ENCODE measurements at regions not wholly inside any gene's neighbourhood (a gene's known extent, or its start where the extent isn't known, plus 50 kb on each side); places are given as distances from the start of the nearest gene placed in this dataset.
A peak's percentile ranks its signal among the peaks of the same experiment; 100 is the strongest.
"Not testable (repeated sequence)": the region's sequence is repeated elsewhere in the genome, so short reads cannot be mapped to it uniquely, and the experiment has no call there.

DNA sequence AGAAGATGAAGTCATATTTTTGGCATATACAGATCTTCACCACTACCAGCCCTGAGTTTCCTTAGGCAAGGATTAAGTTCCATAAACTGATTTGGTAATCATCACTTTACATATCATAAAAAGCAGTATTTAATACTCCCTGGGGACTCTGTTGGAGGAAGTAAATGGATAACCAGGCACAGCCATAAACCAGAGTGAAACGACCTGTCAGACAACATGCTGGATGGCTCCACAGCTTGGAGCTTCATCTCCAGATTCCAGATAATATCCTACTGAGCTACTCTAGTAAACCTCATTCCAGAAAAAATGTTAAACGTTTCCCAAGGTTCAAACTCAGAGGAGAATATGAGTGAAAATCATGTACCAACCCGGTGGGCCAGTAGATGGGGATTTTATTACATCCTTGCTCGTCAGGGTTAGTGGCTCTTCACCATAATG lies 109.2 kb downstream of the BASP1 start:
- DNase-seq (ENCODE audit: low read depth), result no peak

DNA sequence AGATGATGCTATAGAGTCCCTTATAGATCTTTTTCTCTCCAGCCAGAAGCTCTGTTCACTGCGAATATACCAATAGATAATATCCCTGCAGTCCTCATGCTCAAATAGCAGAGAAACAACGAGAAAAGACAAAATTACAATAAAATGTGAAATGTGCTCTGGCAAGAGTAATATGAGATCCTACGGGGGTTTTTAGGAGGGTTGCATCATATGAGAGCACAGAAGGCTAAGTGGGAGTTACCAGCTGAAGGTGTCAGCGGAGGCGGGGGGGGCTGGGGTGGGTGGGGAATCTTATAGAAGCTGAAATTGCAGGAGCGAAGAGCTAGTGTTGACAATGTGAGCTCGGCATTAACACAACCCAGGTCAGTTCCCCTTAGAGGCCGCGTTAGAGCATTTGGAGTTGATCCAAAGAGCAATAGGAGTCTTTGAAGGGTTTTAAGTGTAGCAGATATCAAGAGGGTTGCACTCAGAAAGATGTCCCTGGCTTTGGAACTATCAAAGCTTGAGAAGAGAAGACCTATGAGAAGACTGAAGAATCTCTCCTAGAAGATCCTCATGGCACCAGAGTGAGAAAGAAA lies 109.7 kb downstream of the BASP1 start:
- DNase-seq (ENCODE audit: low read depth), result no peak

DNA sequence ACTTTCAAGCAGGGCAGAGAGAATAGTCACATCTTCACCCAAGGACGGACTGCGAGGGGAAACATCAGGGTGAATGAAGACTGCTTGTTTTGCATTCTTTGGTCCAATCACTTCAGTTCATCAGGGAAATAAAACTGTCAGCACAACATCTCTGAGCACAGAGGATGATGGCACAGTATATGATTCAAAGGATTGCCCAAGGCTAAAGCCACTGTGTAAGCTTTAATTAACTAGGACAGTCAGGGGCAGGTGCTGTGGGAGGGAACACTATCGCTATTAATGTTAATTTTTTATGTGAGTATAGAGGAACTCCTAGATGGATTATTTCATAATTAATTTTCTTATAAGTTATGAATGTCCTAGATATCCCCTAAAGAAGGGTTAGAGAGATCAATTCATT lies 112.1 kb downstream of the BASP1 start:
- no peak for DNase-seq (ENCODE audit: low read depth)

DNA sequence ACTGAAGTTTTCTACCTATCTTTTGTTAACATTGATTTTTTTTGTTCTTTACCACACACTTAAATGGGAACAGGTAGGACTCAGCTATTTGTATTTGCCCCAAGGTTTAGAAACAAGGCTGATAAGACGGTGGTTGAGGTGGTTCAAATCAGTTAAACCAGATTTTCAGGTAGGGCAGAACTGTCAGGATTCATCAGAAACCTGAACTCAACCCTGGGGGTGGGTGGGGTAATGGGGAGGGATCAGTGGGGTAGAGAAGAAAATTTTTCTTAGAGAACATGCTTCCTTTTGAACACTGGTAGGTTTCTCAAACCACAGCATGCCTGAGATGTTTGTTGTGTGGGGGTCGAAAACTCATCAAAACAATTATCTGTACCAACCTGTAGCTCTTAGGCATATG lies 113.0 kb downstream of the BASP1 start:
- no peak for DNase-seq (ENCODE audit: low read depth)

DNA sequence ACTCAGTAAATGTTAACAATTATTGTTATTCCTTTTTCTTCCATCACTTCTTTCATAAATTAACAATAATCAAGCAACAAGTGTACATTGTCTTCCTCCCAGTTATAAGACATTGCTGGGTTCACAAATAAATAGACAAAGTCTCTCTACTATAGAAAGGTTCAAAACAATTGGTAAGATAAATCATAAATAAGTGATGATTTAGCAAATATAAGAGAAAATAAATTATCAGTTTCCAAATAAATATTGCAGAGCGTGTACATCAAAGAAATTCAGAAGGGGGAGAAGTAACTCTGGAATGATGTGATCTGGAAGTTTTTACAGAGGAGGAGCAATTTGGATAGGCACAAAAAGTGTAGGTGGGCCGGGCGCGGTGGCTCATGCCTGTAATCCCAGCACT lies 114.2 kb downstream of the BASP1 start:
- DNase-seq (ENCODE audit: low read depth), result no peak

DNA sequence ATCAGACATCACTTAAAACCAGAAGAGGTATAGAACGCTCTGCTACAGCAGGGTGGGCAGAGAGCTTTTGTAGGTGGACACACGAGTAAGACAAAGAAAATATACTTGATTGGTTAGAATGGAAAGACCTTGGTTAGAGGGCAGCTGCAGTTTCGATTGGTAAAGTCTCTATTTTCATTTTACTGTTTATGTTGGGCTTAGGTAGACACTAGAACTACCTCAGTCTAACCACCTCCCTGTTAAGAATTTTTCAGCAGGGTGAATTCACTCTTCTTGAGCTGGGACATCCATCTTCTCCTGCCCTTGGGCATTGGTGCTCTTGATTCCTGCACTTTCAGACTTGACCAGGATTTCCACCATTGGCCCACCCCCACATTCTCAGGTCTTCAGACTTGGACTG lies 116.3 kb downstream of the BASP1 start:
- no peak for DNase-seq (ENCODE audit: low read depth)

DNA sequence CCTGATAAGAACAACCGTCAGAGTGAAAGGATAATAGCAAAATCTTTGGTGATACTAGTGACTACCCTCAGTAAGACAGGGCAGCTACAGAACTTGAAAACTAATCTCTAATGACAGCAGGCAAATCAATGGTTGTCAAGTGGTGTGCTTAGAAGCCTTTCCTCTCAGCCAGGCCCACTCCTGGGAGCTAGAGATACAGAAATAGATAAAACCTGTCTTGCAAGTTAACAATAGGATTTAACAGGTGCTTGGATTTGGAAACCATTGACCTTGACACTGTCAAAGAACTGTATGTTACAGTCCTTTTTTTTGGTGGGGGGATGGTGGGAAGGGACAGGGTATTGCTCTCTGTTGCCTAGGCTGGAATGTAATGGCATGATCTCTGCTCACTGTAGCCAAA lies 118.6 kb downstream of the BASP1 start:
- no peak for DNase-seq (ENCODE audit: low read depth)

DNA sequence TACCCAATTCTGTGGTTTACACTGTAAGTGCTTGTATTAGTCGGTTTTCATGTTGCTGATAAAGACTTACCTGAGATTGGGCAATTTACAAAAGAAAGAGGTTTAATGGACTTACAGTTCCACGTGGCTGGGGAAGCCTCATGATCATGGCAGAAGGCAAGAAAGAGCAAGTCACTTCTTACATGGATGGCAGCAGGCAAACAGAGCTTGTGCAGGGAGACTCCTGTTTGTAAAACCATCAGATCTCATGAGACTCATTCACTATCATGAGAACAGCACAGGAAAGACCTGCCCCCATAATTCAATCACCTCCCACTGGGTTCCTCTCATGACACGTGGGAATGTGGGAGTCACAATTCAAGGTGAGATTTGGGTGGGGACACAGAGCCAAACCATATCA lies 119.3 kb downstream of the BASP1 start:
- not testable (repeated sequence) for DNase-seq (ENCODE audit: low read depth)

DNA sequence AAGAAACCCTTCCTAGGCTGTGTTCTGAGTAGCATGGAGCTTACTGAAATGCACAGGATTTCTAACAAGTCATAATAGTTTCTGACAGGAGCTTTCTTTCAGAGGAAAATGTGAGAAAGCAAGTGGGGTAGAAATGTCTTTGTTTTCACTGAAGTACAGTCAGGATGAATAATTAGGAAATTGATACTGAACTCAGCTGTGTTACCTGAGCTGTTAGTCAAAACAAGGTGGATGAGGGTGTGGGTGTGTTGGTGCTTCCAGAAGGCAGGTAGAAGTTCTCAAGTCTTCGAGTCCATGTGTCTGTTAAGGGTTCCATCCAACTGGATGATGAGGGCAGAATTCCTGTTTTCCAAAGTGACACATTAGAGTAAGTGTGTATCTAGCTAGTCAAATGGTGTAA lies 122.4 kb downstream of the BASP1 start:
- DNase-seq (ENCODE audit: low read depth), result no peak

DNA sequence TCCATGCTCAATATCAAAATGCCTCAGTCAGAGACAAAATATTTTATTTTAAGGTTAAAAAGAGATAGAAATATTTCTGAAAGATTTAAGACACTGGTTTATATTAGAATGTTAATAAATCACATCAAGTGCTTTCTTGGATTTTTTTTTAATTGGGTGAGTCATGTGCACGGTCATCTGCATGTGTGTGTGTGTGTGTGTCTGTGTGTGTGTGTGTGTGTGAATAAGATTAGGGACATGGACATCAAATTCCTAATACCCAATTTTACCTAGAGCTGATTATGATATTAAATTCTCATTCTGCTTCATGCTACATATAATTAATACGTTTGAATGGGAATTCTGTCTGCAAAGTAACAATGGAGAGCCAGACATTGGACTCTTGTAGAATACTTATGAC lies 122.9 kb downstream of the BASP1 start:
- no peak for DNase-seq (ENCODE audit: low read depth)

DNA sequence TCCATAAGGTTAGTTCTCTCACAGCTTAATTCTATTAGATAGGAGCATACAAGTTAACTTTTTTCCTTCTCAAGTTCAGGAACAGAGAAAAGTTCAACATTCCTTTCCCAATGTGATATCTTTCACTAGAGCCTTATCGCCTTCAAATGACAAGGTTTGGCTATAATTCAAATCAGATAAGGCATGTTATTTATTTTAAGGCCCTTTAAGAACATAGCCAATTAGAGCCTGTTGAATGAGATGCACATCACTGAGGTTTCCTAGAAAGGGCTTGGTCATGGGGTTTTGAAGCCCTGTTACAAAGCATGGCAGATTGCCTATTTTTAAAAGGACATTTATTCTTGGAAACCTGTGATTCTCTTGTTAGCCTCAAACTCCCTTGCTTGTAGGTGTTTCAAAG lies 123.4 kb downstream of the BASP1 start:
- DNase-seq (ENCODE audit: low read depth), result no peak

DNA sequence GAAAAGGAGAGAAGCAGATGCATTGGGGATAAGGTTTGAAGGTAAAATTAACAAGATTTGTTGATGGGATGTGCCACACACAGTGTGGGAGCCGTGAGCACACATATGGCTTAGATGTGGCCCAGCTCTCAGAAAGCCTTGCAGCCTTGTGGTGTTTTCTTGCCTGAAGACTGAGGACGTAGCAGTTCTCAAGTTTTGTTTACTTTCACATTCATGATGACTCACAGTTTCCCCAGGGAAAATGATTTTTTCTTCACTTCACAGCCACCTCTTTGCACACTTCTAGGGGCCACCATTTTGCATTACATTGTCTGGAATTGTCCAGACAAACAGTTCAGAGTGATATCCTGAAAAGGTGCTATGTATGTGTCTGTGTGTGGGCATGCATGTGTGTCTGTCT lies 126.2 kb downstream of the BASP1 start:
- DNase-seq (ENCODE audit: low read depth), result peak; percentile 68

DNA sequence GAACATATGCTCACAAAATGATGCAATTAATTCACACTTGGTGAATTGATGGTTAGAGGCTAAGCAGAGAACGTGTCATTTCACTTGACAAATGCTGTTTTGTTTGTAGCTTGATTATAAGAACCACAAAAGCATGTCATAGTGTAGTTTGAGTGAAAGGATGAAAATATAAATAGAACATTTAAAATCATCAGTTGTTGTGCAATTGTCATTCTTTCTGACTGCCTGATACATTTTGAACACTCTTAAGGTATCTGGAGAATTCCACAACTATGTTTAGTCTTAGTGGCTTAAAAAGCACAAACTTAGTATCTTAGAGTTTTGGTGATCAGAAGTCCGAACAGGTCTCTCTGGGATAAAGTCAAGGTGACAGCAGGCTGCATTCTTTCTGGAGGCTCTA lies 129.4 kb downstream of the BASP1 start:
- no peak for DNase-seq (ENCODE audit: low read depth)

DNA sequence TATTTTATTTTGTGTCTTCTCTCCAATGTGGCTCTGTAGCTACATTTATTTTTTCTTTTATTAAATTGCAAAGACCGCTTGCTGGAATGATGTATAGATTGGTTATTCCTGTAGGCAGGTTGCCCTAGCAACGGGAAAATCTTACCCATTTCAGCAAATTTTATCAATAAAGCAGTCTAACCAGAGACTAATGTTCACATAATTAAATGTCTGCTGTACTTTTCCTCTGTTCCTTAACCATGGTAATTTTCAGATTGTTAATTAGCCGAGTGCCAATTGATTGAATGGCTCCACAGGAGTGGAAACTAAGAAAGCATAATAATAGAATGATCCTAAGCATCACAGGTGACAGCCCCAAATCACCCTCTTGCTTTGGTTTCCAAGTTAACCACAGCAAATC lies 134.8 kb downstream of the BASP1 start:
- no peak for DNase-seq (ENCODE audit: low read depth)

DNA sequence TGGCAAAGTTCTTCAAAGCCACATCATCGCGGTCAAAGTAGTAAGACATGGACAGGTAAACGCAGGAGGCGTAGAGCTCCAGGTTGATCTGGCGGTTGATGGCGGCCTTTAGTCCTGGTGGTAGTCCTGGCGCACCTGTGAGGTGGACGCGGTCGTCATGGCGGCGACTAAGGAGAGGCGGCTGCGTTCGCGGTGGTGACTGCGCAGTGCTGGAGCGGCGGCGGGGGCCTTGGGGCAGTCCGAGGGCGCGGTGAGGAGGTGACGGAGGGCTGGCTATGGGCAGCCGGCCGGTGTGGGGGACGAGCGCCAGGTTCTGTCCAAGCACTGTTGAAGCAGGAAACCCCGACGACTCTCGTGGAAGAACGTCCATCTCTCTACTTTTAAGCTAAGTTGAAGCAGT lies 136.8 kb downstream of the BASP1 start:
- no peak for DNase-seq (ENCODE audit: low read depth)

DNA sequence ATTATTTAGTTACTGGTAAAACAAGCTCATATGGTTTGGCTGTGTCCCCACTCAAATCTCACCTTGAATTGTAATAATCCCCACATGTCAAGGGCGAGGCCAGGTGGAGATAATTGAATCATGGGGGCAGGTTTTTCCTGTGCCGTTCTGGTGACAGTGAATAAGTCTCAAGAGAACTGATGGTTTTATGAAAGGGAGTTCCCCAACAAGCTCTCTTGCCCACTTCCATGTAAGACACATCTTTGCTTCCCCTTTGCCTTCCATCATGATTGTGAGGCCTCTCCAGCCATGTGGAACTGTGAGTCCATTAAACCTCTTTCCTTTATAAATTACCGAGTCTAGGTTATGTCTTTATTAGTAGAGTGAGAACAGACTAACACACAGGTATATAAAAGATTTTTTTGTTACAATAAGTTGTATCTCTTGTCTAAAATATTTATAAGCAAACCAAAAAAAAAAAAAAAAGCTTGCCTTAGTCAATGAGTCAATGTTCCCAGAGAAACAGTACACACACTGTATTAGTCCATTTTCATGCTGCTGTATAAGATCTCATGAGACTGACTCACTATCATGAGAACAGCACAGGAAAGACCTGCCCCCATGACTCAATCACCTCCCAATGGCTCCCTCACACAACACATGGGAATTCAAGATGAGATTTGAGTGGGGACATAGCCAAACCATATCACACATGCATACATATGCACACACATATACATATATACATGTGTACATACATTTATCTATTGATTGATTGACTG lies 138.3 kb downstream of the BASP1 start:
- DNase-seq (ENCODE audit: low read depth), result peak; percentile 36

DNA sequence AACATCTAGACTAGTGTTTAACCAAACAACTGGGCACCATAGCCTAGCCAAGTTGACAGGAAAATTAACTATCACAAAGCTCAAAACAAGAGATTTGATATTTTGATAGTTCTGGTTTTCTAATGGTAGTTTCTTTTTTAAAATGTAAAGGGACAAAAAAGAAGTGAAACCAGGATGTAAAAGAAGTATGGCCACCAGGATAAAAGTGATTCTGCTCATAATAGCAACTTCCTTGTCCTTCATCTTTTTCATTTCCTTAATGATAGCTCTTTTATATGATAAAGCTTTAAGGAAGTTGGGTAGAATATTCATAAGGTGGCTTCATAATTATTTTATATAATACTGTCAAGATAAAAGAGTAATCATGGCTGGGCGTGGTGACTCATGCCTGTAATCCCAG lies 139.1 kb downstream of the BASP1 start:
- no peak for DNase-seq (ENCODE audit: low read depth)

DNA sequence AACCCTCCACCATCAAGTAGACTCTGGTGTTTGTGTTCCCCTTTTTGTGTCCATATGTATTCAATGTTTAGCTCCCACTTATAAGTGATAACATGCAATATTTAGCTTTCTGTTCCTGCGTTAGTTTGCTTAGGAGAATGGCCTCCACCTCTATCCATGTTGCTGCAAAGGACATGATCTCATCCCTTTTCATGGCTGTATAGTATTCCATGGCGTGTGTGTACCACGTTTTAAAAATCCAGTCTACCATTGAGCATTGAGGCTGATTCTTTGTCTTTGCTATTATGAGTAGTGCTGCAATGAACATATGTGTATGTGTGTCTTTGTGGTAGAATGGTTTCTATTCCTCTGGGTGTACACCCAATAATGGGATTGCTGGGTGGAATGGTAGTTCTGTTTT lies 140.1 kb downstream of the BASP1 start:
- DNase-seq (ENCODE audit: low read depth), result no peak

DNA sequence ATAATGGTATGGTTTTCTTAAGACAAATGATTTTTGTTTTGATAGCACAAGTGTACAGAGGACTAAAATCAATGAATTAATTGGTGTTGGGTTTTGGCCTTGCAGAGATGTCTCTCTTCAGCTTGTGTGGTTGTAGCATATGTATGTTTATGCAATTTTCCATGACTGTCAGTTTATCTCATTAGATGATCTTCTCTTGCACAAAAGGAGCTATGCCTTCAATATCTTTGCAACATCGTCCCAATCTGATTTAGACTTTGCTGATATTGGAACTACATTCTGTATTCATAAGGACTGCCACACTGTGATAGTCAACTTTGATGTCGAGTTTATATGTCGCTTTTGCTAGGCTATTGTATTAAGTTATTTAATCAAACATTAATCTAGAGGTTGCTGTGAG lies 140.0 kb upstream of the TAF11L2 start:
- no peak for DNase-seq (ENCODE audit: low read depth)

DNA sequence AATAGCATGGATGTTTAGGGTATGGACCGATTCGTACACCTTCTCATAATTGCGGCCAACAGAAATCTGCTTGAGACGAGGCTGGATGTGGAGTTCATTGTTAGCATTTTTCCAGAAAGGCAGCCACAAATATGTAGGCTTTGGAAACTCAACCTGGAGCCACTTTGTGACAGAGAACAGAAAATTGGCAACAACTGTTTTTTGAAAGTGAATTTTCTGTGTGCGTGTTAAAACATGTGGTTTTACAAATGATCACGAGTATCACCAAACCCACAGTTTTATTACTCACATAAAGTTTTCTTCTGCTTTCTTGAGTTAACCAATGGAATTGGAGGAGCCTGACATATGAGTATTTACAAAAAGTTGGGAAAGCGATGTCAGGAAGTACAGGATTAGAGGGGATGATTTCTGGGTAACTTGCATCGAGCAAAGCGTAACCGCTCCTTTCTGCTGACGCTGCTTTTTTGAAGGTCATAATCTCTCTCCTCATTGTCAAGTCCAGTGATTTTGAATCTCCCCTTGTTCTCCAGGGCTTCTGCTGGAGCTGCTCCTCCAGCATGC lies 138.5 kb upstream of the TAF11L2 start:
- peak; percentile 56 for DNase-seq (ENCODE audit: low read depth)

DNA sequence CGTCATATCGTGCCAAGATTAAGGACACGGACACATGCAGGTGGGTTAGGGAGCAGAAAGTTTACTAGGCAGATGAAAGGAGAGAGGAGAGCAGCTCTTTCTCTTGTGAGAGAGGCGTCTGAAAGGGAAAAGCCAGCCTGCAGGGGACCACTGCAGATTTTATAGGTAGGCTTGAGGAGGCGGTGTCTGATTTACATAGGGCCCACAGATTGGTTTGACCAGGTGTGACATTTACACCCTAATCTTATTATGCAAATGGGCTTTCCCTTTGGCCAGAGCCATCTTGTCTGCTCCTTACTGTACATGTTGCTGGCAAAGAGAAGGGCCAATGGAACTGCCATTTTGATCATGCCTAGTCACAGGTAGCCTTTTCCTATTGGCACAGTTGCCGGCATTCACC lies 137.2 kb upstream of the TAF11L2 start:
- no peak for DNase-seq (ENCODE audit: low read depth)

DNA sequence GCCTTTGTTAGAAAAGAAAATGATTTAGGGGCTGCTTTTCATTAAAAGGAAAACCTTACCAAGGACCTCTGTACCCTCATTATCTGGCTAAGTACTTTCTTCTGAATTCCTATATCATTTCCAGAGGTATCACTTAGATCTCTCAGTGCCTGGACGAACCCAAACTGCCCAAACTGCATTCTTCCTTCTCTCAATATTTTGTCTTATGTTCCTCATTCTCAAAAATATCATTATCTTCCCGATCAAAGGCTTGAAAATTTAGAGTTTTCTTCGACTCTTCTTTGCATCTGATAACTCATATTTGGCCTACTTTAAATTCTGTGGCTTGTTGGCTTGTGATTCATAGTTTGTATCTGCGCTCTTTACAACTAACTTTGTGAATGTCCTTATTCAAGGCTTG lies 136.7 kb upstream of the TAF11L2 start:
- DNase-seq (ENCODE audit: low read depth), result no peak

DNA sequence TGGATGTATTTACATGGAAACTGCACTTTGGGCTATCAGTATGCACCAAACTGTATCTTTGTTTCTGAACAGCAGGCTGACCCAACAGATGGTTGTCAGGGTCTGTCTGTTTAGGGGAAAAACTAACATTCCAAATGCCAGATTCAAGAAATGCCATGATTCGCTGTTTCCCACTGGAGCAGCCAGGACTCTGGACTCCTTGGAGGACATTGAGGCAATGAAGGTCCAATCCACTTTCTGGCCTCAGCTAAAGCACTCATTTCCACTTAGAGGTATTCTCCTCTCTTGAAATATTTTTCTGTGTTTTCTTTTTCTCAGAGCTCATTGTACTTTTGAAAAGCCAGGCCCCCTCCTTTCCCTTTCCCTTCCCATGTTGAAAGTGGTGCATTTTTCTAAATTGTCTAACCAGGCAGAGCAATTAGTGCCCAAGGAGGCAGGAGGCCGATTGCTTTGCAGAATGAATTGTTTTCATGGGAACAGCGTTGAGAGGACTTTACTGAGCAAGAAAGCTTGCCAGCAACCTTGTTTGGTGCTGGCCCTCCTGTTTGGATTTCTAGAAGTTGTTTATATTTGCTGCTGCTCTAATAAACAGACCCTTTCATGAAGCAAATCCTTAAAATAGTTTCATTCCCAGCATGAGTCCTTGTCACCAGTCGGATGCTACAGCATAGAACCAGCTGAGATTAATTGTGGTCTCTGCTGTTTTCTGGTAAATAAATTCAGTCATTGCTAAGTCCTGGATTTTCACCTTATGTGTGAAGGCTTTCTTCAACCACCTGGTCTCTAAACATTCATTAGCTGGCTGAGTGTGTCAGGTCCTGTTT lies 132.8 kb upstream of the TAF11L2 start:
- no peak for DNase-seq (ENCODE audit: low read depth)

Data from fibroblast of the conjunctiva (primary cell).